ENCODE measurements at regions not wholly inside any gene's neighbourhood (a gene's known extent, or its start where the extent isn't known, plus 50 kb on each side); places are given as distances from the start of the nearest gene placed in this dataset.

DNA sequence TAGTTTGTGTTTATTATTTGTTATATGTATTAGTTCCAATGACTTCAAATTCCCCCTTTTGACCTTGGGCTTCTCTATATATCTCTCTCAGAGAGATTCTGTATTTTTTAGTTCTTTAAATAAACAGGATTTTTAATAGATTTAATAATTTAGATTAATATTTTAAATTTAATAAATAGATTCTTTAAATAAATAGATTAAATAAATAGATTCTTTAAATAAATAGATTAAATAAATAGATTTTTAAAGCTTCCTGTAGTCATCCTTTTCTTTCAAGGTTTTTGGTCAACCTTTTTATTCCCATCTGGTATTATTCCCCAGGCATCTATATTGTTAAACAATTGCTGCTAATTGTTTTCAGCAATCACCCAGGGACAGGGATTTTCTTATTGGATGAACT lies 721.9 kb upstream of the ADAMTS5 start:
- H3K4me3 Mint-ChIP-seq: no peak overlapping the region
- ATAC-seq (ENCODE audit: low read depth) (no peak), DNase-seq (no peak)
- H3K36me3 ChIP-seq (replicated peaks in 1 of 2; ENCODE audit: control extremely low read depth in 1 of 2, control insufficient read depth in 1 of 2, extremely low read depth in 1 of 2, insufficient read depth in 2 of 2, low read length in 1 of 2): no peaks in the 10 kb centered on the region
- ChIA-PET CTCF (no interaction called here), POLR2A (no interaction called here)
- TF ChIP-seq EZH2 (IDR thresholded peaks at IDR 0.05; ENCODE audit: borderline replicate concordance, insufficient read depth, low read depth, low read length, poor library complexity, severe bottlenecking): no peak
- TF ChIP-seq, protein P1, sequence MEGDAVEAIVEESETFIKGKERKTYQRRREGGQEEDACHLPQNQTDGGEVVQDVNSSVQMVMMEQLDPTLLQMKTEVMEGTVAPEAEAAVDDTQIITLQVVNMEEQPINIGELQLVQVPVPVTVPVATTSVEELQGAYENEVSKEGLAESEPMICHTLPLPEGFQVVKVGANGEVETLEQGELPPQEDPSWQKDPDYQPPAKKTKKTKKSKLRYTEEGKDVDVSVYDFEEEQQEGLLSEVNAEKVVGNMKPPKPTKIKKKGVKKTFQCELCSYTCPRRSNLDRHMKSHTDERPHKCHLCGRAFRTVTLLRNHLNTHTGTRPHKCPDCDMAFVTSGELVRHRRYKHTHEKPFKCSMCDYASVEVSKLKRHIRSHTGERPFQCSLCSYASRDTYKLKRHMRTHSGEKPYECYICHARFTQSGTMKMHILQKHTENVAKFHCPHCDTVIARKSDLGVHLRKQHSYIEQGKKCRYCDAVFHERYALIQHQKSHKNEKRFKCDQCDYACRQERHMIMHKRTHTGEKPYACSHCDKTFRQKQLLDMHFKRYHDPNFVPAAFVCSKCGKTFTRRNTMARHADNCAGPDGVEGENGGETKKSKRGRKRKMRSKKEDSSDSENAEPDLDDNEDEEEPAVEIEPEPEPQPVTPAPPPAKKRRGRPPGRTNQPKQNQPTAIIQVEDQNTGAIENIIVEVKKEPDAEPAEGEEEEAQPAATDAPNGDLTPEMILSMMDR (IDR thresholded peaks at IDR 0.05): no peak
- no peaks in the 10 kb centered on the region for H3K27me3 Mint-ChIP-seq
- no peaks in the 10 kb centered on the region for H3K4me1 ChIP-seq (ENCODE audit: control insufficient read depth in 2 of 2, insufficient read depth in 2 of 2, low read length in 2 of 2)
- no peak overlapping the region for H3K9ac ChIP-seq (ENCODE audit: low read length)
- H3K79me2 ChIP-seq (ENCODE audit: control insufficient read depth, insufficient read depth, low read length): no peaks in the 10 kb centered on the region
- no peak overlapping the region for H3K4me2 ChIP-seq (replicated peaks; ENCODE audit: low read depth, low read length, poor library complexity, severe bottlenecking)
- no peaks in the 10 kb centered on the region for H3K27me3 ChIP-seq (replicated peaks in 1 of 4; ENCODE audit: control extremely low read depth in 1 of 4, control insufficient read depth in 3 of 4, insufficient read depth in 4 of 4, low read length in 3 of 4)
- H3K4me3 ChIP-seq (ENCODE audit: control extremely low read depth in 1 of 5, extremely low read depth in 1 of 5, insufficient read depth in 1 of 5, low read depth in 2 of 5, low read length in 4 of 5): no peak overlapping the region
- intact Hi-C loops (cut with micrococcal nuclease): no loop called here
- H2AFZ ChIP-seq (ENCODE audit: insufficient read depth, low read depth, low read length, poor library complexity, severe bottlenecking): no peak overlapping the region
- H3K4me1 Mint-ChIP-seq: no peaks in the 10 kb centered on the region
- H3K27ac Mint-ChIP-seq: no peak overlapping the region
- H4K20me1 ChIP-seq (ENCODE audit: control insufficient read depth, insufficient read depth, low read length, poor library complexity, severe bottlenecking): no peaks in the 10 kb centered on the region
- no peak overlapping the region for H3K27ac ChIP-seq (ENCODE audit: low read length in 2 of 2)
- peaks cover 12% of the 10 kb centered on the region for H3K9me3 Mint-ChIP-seq (ENCODE audit: insufficient read depth)
- peaks cover 0 to 3% (median 0%) of the 10 kb centered on the region in 3 donors for H3K9me3 ChIP-seq (ENCODE audit: control extremely low read depth in 1 of 3, control insufficient read depth in 2 of 3, insufficient read depth in 1 of 3, low read length in 2 of 3)

DNA sequence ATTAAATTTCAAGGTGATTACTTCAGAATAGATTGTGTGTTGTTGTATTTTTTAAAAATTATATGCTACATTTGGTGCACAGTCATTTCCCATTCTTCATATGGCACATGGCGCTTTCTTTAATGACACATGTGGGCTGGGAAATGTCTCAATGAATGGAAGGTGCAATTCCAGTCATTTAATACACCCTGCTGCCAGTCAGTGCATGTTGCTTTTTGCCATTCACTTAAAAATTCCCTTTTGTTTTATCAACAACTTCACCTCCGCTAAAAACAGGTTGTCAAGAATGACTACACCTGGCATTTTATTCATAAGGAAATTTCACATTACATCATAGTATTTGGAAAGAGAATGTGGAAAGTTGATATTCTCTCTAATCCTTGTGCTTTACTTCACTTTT lies 716.4 kb upstream of the ADAMTS5 start:
- intact Hi-C loops (cut with micrococcal nuclease): no loop called here
- H2AFZ ChIP-seq (ENCODE audit: insufficient read depth, low read depth, low read length, poor library complexity, severe bottlenecking): no peak overlapping the region
- no peak overlapping the region for H3K4me3 ChIP-seq (ENCODE audit: control extremely low read depth in 1 of 5, extremely low read depth in 1 of 5, insufficient read depth in 1 of 5, low read depth in 2 of 5, low read length in 4 of 5)
- no peaks in the 10 kb centered on the region for H4K20me1 ChIP-seq (ENCODE audit: control insufficient read depth, insufficient read depth, low read length, poor library complexity, severe bottlenecking)
- H3K4me1 ChIP-seq (ENCODE audit: control insufficient read depth in 2 of 2, insufficient read depth in 2 of 2, low read length in 2 of 2): no peaks in the 10 kb centered on the region
- no peak for DNase-seq
- H3K9me3 ChIP-seq (ENCODE audit: control extremely low read depth in 1 of 3, control insufficient read depth in 2 of 3, insufficient read depth in 1 of 3, low read length in 2 of 3): peaks cover 0 to 7% (median 3%) of the 10 kb centered on the region in 3 donors
- Mint-ChIP-seq H3K4me1 (no peaks in the 10 kb centered on the region), H3K9me3 (ENCODE audit: insufficient read depth) (peaks cover 7% of the 10 kb centered on the region), H3K27ac (no peak overlapping the region), H3K4me3 (no peak overlapping the region), H3K27me3 (no peaks in the 10 kb centered on the region)
- ATAC-seq (ENCODE audit: low read depth): no peak
- WGBS (ENCODE audit: insufficient coverage): no CpG with 5 or more reads among the region's 2 CpGs
- no peak overlapping the region for H3K27ac ChIP-seq (ENCODE audit: low read length in 2 of 2)
- no peaks in the 10 kb centered on the region for H3K36me3 ChIP-seq (replicated peaks in 1 of 2; ENCODE audit: control extremely low read depth in 1 of 2, control insufficient read depth in 1 of 2, extremely low read depth in 1 of 2, insufficient read depth in 2 of 2, low read length in 1 of 2)
- ChIA-PET CTCF (no interaction called here), POLR2A (no interaction called here)
- H3K4me2 ChIP-seq (replicated peaks; ENCODE audit: low read depth, low read length, poor library complexity, severe bottlenecking): no peak overlapping the region
- no peaks in the 10 kb centered on the region for H3K27me3 ChIP-seq (replicated peaks in 1 of 4; ENCODE audit: control extremely low read depth in 1 of 4, control insufficient read depth in 3 of 4, insufficient read depth in 4 of 4, low read length in 3 of 4)
- H3K9ac ChIP-seq (ENCODE audit: low read length): no peak overlapping the region
- no peaks in the 10 kb centered on the region for H3K79me2 ChIP-seq (ENCODE audit: control insufficient read depth, insufficient read depth, low read length)
- no peak for TF ChIP-seq EZH2 (IDR thresholded peaks at IDR 0.05; ENCODE audit: borderline replicate concordance, insufficient read depth, low read depth, low read length, poor library complexity, severe bottlenecking)
- TF ChIP-seq, protein P1 (IDR thresholded peaks at IDR 0.05): no peak
